HEK293 (cell line): ENCODE measurements at regions not wholly inside any gene's neighbourhood (a gene's known extent, or its start where the extent isn't known, plus 50 kb on each side); places are given as distances from the start of the nearest gene placed in this dataset.

Experiments used
- CTCF ChIP-seq: fragments of 450-650 bp; formaldehyde crosslinking; IDR thresholded peaks from 2 replicates; pipeline ENCODE4 v1.5.1; 2016; ENCODE audit warnings: missing biosample characterization, missing genetic modification characterization
- SP2 ChIP-seq: fragments of 450-650 bp; formaldehyde crosslinking; IDR thresholded peaks from 2 replicates; pipeline ENCODE4 v1.5.1; 2016; ENCODE audit warnings: missing biosample characterization, missing genetic modification characterization
- ZNF366 ChIP-seq: fragments of 450-650 bp; formaldehyde crosslinking; conservative IDR thresholded peaks from 2 replicates; pipeline ENCODE4 v1.5.1; 2016; ENCODE audit warnings: missing biosample characterization, missing genetic modification characterization
- ZNF776 ChIP-seq: fragments of 450-650 bp; formaldehyde crosslinking; IDR thresholded peaks from 2 replicates; pipeline ENCODE4 v1.5.0; 2017; ENCODE audit warnings: missing biosample characterization, missing genetic modification characterization, borderline replicate concordance

- TF ChIP-seq ZNF776 (tag by site-specific recombination) (no peak), CTCF (no peak), SP2 (no peak), ZNF366 (no peak)
Observed at GRCh38 chr7:46485481-46486065, 564.5 kb upstream of the IGFBP3 start.
